NOMO-1 (cell line): ENCODE measurements at regions not wholly inside any gene's neighbourhood (a gene's known extent, or its start where the extent isn't known, plus 50 kb on each side); places are given as distances from the start of the nearest gene placed in this dataset.

ENCODE experiments used
- DNase-seq, 2 experiments: peaks; one replicate each; lab custom pipeline; 2025; ENCODE audit not compliant: unreplicated experiment in 2 of 2; lab: John Stamatoyannopoulos, UW

- no peak for DNase-seq
Observed at GRCh38 chr3:135310317-135310716, 515.3 kb downstream of the EPHB1 start.

- DNase-seq = no peak
Observed at GRCh38 chr3:135311699-135312098, 516.6 kb downstream of the EPHB1 start.

- DNase-seq = no peak
Observed at GRCh38 chr3:135314237-135314636, 519.2 kb downstream of the EPHB1 start.

- DNase-seq = no peak
Observed at GRCh38 chr3:135324301-135324700, 529.2 kb downstream of the EPHB1 start.

- DNase-seq = no peak
Observed at GRCh38 chr3:135325096-135325495, 530.0 kb downstream of the EPHB1 start.

GRCh38 chr3:135325726-135326235 lies 530.7 kb downstream of the EPHB1 start:
- no peak for DNase-seq

- no peak for DNase-seq
Observed at GRCh38 chr3:135326851-135327250, 531.8 kb downstream of the EPHB1 start.

- DNase-seq = no peak
Observed at GRCh38 chr3:135328036-135328435, 533.0 kb downstream of the EPHB1 start.

- DNase-seq = no peak
Observed at GRCh38 chr3:135329479-135329878, 534.4 kb downstream of the EPHB1 start.

- no peak for DNase-seq
Observed at GRCh38 chr3:135337192-135337591, 542.1 kb downstream of the EPHB1 start.

GRCh38 chr3:135348690-135349089 lies 553.6 kb downstream of the EPHB1 start:
- no peak for DNase-seq

- DNase-seq = no peak
Observed at GRCh38 chr3:135349254-135349948, 554.3 kb downstream of the EPHB1 start.

GRCh38 chr3:135352213-135352612 lies 557.2 kb downstream of the EPHB1 start:
- no peak for DNase-seq

GRCh38 chr3:135362889-135363288 lies 567.8 kb downstream of the EPHB1 start:
- DNase-seq = no peak

- no peak for DNase-seq
Observed at GRCh38 chr3:135364676-135365075, 569.6 kb downstream of the EPHB1 start.

GRCh38 chr3:135366816-135367215 lies 571.8 kb downstream of the EPHB1 start:
- DNase-seq = no peak

- DNase-seq = no peak
Observed at GRCh38 chr3:135368316-135368715, 573.3 kb downstream of the EPHB1 start.

- no peak for DNase-seq
Observed at GRCh38 chr3:135368781-135369180, 573.7 kb downstream of the EPHB1 start.

GRCh38 chr3:135374571-135374970 lies 579.5 kb downstream of the EPHB1 start:
- DNase-seq = no peak

- DNase-seq = no peak
Observed at GRCh38 chr3:135382188-135382587, 583.3 kb upstream of the PPP2R3A start.

- DNase-seq = no peak
Observed at GRCh38 chr3:135382621-135383020, 582.9 kb upstream of the PPP2R3A start.

- DNase-seq = no peak
Observed at GRCh38 chr3:135383301-135383700, 582.2 kb upstream of the PPP2R3A start.

- no peak for DNase-seq
Observed at GRCh38 chr3:135392151-135392550, 573.4 kb upstream of the PPP2R3A start.
